SK-N-SH (cell line): ENCODE measurements at regions not wholly inside any gene's neighbourhood (a gene's known extent, or its start where the extent isn't known, plus 50 kb on each side); places are given as distances from the start of the nearest gene placed in this dataset.

Experiments used
- CTCF ChIA-PET: fragments of 300-600, 350-600 bp; formaldehyde crosslinking; extraction: SDS; loops from one replicate; lab custom pipeline; 2021; lab: Yijun Ruan, JAX
- POLR2A ChIA-PET: fragments of 350-600 bp; sonication (Branson Sonifier 250); formaldehyde crosslinking; extraction: SDS; loops from one replicate; lab custom pipeline; 2020; ENCODE audit warnings: antibody characterized with exemption, inconsistent platforms; lab: Yijun Ruan, JAX
- DNase-seq: peaks from one replicate; pipeline ENCODE4 v3.0.0; 2012
- H2AFZ ChIP-seq: fragments of 200-600 bp; sonication (generic); 2 replicates; pipeline ENCODE4 v1.8.1; 2016; ENCODE audit warnings: antibody characterized with exemption, mild to moderate bottlenecking, low read depth
- H3F3A ChIP-seq: fragments of 200-600 bp; sonication (generic); replicated peaks from 2 replicates; pipeline ENCODE3; 2016; ENCODE audit warnings: antibody characterized with exemption, mild to moderate bottlenecking; ENCODE audit not compliant: insufficient read depth
- H3K27ac ChIP-seq, 2 experiments: fragments of 200-500 bp in 1 of 2; fragments of 200-600 bp in 1 of 2; sonication (Bioruptor generic) in 1 of 2; sonication (generic), shearing (Covaris generic) in 1 of 2; 2 replicates each; pipeline versions ENCODE4 v1.5.1 to v1.6.1; 2014 to 2016; ENCODE audit warnings: low read depth in 2 of 2, inconsistent platforms in 1 of 2, low read length in 1 of 2, mild to moderate bottlenecking in 1 of 2, mixed read lengths in 1 of 2
- H3K27me3 ChIP-seq: fragments of 200-600 bp; sonication (generic), shearing (Covaris generic); 2 replicates; pipeline ENCODE4 v1.6.1; 2016; ENCODE audit warnings: mixed run types; ENCODE audit not compliant: insufficient read depth
- H3K36me3 ChIP-seq, 2 experiments: fragments of 200-500 bp in 1 of 2; fragments of 200-600 bp in 1 of 2; sonication (Bioruptor generic) in 1 of 2; sonication (generic) in 1 of 2; replicated peaks in 1 of 2; 2 replicates each; pipeline versions ENCODE3 to v1.5.1; 2014 to 2016; ENCODE audit warnings: low read length in 1 of 2, mild to moderate bottlenecking in 1 of 2; ENCODE audit not compliant: insufficient read depth in 2 of 2, control insufficient read depth in 1 of 2
- H3K4me1 ChIP-seq, 2 experiments: fragments of 200-500 bp in 1 of 2; fragments of 200-600 bp in 1 of 2; sonication (Bioruptor generic) in 1 of 2; sonication (generic), shearing (Covaris generic) in 1 of 2; 2 replicates each; pipeline versions ENCODE4 v1.5.1 to v1.6.1; 2014 to 2016; ENCODE audit warnings: low read depth in 1 of 2, low read length in 1 of 2, mixed run types in 1 of 2; ENCODE audit not compliant: insufficient read depth in 2 of 2, control insufficient read depth in 1 of 2
- H3K4me2 ChIP-seq: fragments of 200-600 bp; sonication (generic), shearing (Covaris generic); 2 replicates; pipeline ENCODE4 v1.6.1; 2017; ENCODE audit warnings: mixed run types
- H3K4me3 ChIP-seq, 2 experiments: fragments of 200-500 bp in 1 of 2; fragments of 200-600 bp in 1 of 2; sonication (Bioruptor generic) in 1 of 2; sonication (generic), shearing (Covaris generic) in 1 of 2; 2 replicates each; pipeline versions ENCODE4 v1.5.1 to v1.8.1; 2014 to 2016; ENCODE audit warnings: low read depth in 2 of 2, inconsistent platforms in 1 of 2, low read length in 1 of 2, mild to moderate bottlenecking in 1 of 2, mixed read lengths in 1 of 2, moderate library complexity in 1 of 2
- H3K79me2 ChIP-seq: fragments of 200-600 bp; sonication (generic); 2 replicates; pipeline ENCODE4 v1.8.1; 2017; ENCODE audit warnings: mild to moderate bottlenecking; ENCODE audit not compliant: insufficient read depth
- H3K9ac ChIP-seq: fragments of 200-600 bp; sonication (generic); 2 replicates; pipeline ENCODE4 v1.6.1; 2017; ENCODE audit warnings: mixed run types
- H3K9me2 ChIP-seq: fragments of 200-600 bp; sonication (generic); 2 replicates; pipeline ENCODE4 v1.6.1; 2017; ENCODE audit warnings: mixed run types
- H3K9me3 ChIP-seq: fragments of 200-600 bp; sonication (generic); 2 replicates; pipeline ENCODE4 v1.6.1; 2017; ENCODE audit warnings: mixed run types, mild to moderate bottlenecking, moderate library complexity
- H4K20me1 ChIP-seq: fragments of 200-600 bp; sonication (generic); 2 replicates; pipeline ENCODE4 v1.6.1; 2017; ENCODE audit warnings: mild to moderate bottlenecking, mixed run types; ENCODE audit not compliant: insufficient read depth
- EP300 ChIP-seq, 2 experiments: IDR thresholded peaks; 2 replicates each; pipeline versions ENCODE4 v1.4.0 to v1.6.1; 2012; ENCODE audit warnings: borderline replicate concordance in 1 of 2, low read depth in 1 of 2, low read length in 1 of 2
- FOSL2 ChIP-seq: IDR thresholded peaks from 2 replicates; pipeline ENCODE4 v1.4.0; 2012; ENCODE audit warnings: low read depth, mild to moderate bottlenecking, moderate library complexity, borderline replicate concordance
- NRF1 ChIP-seq: IDR thresholded peaks from 2 replicates; pipeline ENCODE4 v1.6.1; 2012; ENCODE audit warnings: low read depth, mild to moderate bottlenecking, low read length
- RXRA ChIP-seq: IDR thresholded peaks from 2 replicates; pipeline ENCODE4 v1.4.0; 2012; ENCODE audit warnings: low read depth, mild to moderate bottlenecking, borderline replicate concordance
- TEAD4 ChIP-seq: IDR thresholded peaks from 2 replicates; pipeline ENCODE4 v1.4.0; 2012; ENCODE audit warnings: mild to moderate bottlenecking, borderline replicate concordance; ENCODE audit not compliant: insufficient read depth
- WGBS: methylation state at CpG from one replicate; pipeline ENCODE4 v1.1.6; 2017; ENCODE audit warnings: low lambda C conversion rate; 5-methylcytosine and 5-hydroxymethylcytosine counted together
- TF ChIP-seq, protein P1 (sequence below): IDR thresholded peaks from 2 replicates; pipeline ENCODE4 v1.4.0; 2012; ENCODE audit warnings: low read depth, borderline replicate concordance
- TF ChIP-seq, protein P2 (sequence below): fragments of 150-350 bp; IDR thresholded peaks from 2 replicates; pipeline ENCODE4 v1.6.1; 2016; ENCODE audit warnings: mild to moderate bottlenecking, low read depth, low read length
- TF ChIP-seq, protein P3 (sequence below): IDR thresholded peaks from 2 replicates; pipeline ENCODE4 v1.6.1; 2012; ENCODE audit warnings: mild to moderate bottlenecking, low read depth, low read length, moderate library complexity

DNA sequence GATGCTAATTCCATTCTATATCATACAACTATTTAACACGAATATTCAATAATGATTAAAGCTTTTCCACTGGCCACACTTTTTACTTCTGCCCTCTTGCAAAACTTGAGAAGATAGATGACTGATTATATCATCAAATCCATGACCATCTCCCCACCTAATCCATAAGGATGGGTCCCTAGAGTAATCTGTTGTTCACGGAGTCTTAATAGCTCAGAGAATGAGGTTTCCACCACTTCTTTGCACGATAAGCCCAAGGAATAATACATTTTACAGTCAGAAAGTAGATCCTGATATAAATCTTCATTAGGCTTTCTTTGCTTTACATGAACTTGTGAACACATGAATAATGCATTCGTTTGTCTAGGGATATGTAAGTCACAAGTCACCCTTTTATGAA is 527.2 kb downstream of the GALC start:
- Histone ChIP-seq H3K4me1 (no peaks in the 10 kb centered on the region), H3K4me2 (no peak overlapping the region), H3K9me2 (no peaks in the 10 kb centered on the region), H3K27me3 (no peaks in the 10 kb centered on the region), H3K36me3 (no peaks in the 10 kb centered on the region), H3K9ac (no peak overlapping the region), H3K79me2 (no peaks in the 10 kb centered on the region), H3K9me3 (no peaks in the 10 kb centered on the region), H3K27ac (no peak overlapping the region), H3F3A (no peaks in the 10 kb centered on the region), H2AFZ (no peak overlapping the region), H3K4me3 (no peak overlapping the region), H4K20me1 (no peaks in the 10 kb centered on the region)
- POLR2A ChIA-PET = no interaction called here
- CTCF ChIA-PET = no interaction called here
- TF ChIP-seq, protein P1, sequence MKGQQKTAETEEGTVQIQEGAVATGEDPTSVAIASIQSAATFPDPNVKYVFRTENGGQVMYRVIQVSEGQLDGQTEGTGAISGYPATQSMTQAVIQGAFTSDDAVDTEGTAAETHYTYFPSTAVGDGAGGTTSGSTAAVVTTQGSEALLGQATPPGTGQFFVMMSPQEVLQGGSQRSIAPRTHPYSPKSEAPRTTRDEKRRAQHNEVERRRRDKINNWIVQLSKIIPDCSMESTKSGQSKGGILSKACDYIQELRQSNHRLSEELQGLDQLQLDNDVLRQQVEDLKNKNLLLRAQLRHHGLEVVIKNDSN = no peak
- TF ChIP-seq RXRA = no peak
- 0% methylated on average over 4 of the region's 4 CpGs for WGBS
- DNase-seq = no peak

DNA sequence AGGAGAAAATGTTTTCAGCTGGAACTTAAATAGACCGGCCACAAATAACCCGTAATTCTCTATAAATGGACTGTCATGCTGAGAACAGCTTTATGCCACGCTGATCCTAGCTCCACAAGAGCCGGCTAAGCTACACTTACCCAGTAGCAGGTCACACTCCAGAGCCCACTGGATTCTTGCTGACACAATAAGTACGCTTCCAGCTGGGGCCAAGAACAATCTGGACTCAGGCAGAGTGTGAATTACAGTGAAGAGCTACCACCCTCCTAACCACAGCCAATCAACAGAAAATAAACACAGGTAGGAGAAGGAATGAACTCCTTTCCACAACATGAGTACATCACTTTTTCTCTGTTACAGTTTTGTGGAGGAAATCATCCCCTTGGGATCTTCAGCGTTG is 531.3 kb downstream of the GALC start:
- Histone ChIP-seq H3K9ac (no peak overlapping the region), H4K20me1 (no peaks in the 10 kb centered on the region), H3K4me3 (no peak overlapping the region), H3K79me2 (no peaks in the 10 kb centered on the region), H3K4me1 (no peaks in the 10 kb centered on the region), H3F3A (no peaks in the 10 kb centered on the region), H3K36me3 (no peaks in the 10 kb centered on the region), H3K9me2 (no peaks in the 10 kb centered on the region), H3K4me2 (no peak overlapping the region), H3K27me3 (no peaks in the 10 kb centered on the region), H2AFZ (no peak overlapping the region), H3K9me3 (no peaks in the 10 kb centered on the region), H3K27ac (no peak overlapping the region)
- WGBS = 13% methylated on average over 6 of the region's 6 CpGs
- ChIA-PET CTCF (interaction anchor here (1.3 kb wide), 1 partner anchor 25 kb away, joined by 3 read pairs; no protein-coding TSS in a partner anchor), POLR2A (no interaction called here)
- no peak for DNase-seq
- TF ChIP-seq, protein P2, sequence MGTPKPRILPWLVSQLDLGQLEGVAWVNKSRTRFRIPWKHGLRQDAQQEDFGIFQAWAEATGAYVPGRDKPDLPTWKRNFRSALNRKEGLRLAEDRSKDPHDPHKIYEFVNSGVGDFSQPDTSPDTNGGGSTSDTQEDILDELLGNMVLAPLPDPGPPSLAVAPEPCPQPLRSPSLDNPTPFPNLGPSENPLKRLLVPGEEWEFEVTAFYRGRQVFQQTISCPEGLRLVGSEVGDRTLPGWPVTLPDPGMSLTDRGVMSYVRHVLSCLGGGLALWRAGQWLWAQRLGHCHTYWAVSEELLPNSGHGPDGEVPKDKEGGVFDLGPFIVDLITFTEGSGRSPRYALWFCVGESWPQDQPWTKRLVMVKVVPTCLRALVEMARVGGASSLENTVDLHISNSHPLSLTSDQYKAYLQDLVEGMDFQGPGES = no peak
- TF ChIP-seq FOSL2 (no peak), EP300 (IDR thresholded peaks at IDR 0.05; ENCODE audit: borderline replicate concordance in 1 of 2, low read depth in 1 of 2, low read length in 1 of 2) (no peak), NRF1 (no peak), TEAD4 (no peak)
- TF ChIP-seq, protein P3, sequence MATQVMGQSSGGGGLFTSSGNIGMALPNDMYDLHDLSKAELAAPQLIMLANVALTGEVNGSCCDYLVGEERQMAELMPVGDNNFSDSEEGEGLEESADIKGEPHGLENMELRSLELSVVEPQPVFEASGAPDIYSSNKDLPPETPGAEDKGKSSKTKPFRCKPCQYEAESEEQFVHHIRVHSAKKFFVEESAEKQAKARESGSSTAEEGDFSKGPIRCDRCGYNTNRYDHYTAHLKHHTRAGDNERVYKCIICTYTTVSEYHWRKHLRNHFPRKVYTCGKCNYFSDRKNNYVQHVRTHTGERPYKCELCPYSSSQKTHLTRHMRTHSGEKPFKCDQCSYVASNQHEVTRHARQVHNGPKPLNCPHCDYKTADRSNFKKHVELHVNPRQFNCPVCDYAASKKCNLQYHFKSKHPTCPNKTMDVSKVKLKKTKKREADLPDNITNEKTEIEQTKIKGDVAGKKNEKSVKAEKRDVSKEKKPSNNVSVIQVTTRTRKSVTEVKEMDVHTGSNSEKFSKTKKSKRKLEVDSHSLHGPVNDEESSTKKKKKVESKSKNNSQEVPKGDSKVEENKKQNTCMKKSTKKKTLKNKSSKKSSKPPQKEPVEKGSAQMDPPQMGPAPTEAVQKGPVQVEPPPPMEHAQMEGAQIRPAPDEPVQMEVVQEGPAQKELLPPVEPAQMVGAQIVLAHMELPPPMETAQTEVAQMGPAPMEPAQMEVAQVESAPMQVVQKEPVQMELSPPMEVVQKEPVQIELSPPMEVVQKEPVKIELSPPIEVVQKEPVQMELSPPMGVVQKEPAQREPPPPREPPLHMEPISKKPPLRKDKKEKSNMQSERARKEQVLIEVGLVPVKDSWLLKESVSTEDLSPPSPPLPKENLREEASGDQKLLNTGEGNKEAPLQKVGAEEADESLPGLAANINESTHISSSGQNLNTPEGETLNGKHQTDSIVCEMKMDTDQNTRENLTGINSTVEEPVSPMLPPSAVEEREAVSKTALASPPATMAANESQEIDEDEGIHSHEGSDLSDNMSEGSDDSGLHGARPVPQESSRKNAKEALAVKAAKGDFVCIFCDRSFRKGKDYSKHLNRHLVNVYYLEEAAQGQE = no peak
